ENCODE measurements at regions not wholly inside any gene's neighbourhood (a gene's known extent, or its start where the extent isn't known, plus 50 kb on each side); places are given as distances from the start of the nearest gene placed in this dataset.
A peak's percentile ranks its signal among the peaks of the same experiment; 100 is the strongest.

DNA sequence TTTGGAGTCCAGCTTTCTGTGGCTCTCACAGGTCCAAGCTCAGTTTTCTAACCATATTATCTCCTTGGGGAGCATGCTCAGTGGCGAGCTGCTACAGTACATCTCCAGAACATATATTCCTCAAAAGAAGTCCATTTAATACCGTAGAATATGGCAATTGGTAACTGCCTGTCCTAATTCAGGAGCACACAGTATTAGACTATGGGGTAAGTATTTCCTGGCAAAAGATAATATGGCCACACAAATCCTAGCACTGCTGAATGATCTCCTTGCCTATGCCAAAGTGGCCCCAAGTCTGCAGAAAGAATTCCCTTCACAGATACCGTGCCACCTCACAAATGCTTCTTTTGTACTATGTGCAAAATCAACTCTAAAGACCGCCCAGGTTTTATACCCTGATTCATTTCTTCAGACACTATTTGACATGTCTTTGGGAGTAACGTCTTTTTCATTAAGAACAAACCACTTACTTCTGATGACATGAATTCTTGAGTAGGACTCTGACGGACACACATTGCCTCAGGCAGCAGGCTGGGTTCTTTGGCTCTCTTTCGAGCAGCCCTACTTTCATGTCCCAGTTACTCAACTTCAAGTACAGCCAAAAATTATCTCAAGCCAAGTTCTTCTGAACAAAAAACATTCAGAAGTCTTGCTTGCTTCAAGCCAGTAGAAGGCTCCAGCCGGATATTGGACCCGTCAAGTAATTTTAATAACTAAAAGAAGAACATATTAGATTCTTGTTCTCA, 368.3 kb upstream of the DCBLD2 start:
- DNase-seq (ENCODE audit: low spot score), result peak; percentile 82
- intact Hi-C loops (cut with DNase I), result no loop called here

GRCh38 chr3:99256788-99257187, 355.3 kb upstream of the DCBLD2 start:
- intact Hi-C loops (cut with DNase I), result no loop called here
- no peak for DNase-seq (ENCODE audit: low spot score)

GRCh38 chr3:99253963-99254355, 352.5 kb upstream of the DCBLD2 start:
- intact Hi-C loops (cut with DNase I), result no loop called here
- no peak for DNase-seq (ENCODE audit: low spot score)

- intact Hi-C loops (cut with DNase I), result no loop called here
- no peak for DNase-seq (ENCODE audit: low spot score)
Measured at GRCh38 chr3:99250821-99251355, 349.4 kb upstream of the DCBLD2 start.

- intact Hi-C loops (cut with DNase I), result no loop called here
Measured at GRCh38 chr3:99250272-99250671, 348.8 kb upstream of the DCBLD2 start.

DNA sequence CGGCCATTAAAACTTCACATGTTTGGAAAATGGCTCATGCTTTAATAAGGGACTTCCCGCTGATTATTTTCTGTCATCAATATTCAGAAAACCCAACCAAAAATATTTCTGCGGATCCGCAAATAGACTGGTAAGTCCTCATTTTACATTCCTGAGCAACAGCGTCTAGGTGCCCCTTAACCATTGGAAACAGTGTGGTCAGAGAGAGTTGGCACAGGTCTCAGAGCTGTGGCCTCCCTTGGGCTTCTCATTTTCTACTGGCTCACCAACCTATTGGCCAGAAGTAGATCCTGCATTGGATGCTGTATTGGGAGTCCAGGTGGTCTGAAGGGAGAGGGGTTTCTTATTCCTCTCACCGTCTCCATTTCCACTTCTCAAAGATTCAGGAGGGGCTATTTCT, 348.1 kb upstream of the DCBLD2 start:
- intact Hi-C loops (cut with DNase I), result no loop called here
- DNase-seq (ENCODE audit: low spot score), result no peak

More at GRCh38 chr3:99250272-99250671, 348.8 kb upstream of the DCBLD2 start:
- DNase-seq (ENCODE audit: low spot score), result no peak

GRCh38 chr3:99248913-99249312, 347.4 kb upstream of the DCBLD2 start:
- intact Hi-C loops (cut with DNase I), result no loop called here
- DNase-seq (ENCODE audit: low spot score), result no peak

DNA sequence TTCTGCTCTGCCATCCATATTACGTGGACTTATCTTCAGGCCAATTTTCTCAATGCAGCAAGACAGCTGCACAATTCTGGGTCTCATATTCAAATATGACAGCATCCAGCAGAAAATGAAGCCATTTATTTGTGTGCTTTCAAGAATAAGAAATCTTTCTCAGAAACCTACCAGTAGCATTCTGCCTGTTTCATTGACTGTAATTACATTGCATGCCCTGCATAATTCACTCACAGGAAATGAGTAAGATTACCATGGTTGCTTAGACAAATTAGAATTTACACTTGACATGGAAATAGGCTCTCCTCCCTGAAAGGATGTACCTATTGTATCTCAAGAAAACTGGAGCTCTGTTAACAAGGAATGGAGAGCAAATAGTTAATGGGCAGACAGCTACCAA, 346.6 kb upstream of the DCBLD2 start:
- intact Hi-C loops (cut with DNase I), result no loop called here
- DNase-seq (ENCODE audit: low spot score), result no peak

DNA sequence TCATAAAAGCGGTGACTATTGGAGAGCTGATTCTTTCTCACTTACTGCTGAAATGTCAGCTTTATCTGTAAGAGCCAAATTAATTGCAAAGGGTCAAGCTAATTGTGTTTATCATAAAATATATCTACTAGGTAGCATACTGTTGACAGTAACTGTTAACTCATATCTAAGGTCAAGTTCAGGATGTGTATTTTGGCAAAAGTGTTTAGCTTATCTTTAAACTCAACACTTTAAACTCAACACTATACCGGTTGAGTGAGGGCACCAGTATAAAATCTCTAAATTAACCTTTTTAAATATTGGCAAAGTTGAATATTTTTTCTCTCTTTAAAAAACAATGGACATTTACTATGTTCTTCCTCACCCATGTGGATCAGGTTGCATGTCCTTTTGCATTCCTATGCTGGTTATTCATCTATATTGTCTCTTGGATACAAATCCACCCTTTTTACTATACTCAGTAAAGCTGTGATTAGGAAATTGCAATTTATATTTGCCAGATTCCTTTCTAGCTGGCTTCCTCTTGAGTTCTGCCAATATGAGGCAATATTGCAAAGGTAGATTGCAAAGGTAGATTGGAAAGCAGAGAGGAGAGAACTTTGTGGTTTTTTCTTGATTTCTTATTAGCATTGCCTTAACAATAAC, 344.6 kb upstream of the DCBLD2 start:
- no peak for DNase-seq (ENCODE audit: low spot score)
- intact Hi-C loops (cut with DNase I), result no loop called here

DNA sequence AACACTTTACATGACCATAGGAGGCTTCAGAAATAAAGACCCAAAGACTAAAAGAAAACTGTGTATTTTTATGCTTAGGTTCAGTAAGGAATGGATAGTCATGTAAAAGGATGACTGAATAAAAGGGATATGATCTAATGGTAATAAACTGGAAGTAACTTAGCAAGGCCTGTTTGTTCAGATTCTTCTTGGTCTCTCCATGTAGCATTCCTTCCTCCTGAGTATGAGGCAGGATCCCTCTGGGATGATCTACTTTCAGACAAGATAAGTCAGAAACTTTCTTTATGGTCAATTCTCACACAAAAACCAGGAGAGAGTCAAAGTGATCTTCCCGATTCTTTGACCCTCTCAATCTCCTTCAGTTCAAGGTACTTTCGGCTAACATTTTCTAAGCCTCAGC, 340.8 kb upstream of the DCBLD2 start:
- intact Hi-C loops (cut with DNase I), result no loop called here
- DNase-seq (ENCODE audit: low spot score), result no peak

DNA sequence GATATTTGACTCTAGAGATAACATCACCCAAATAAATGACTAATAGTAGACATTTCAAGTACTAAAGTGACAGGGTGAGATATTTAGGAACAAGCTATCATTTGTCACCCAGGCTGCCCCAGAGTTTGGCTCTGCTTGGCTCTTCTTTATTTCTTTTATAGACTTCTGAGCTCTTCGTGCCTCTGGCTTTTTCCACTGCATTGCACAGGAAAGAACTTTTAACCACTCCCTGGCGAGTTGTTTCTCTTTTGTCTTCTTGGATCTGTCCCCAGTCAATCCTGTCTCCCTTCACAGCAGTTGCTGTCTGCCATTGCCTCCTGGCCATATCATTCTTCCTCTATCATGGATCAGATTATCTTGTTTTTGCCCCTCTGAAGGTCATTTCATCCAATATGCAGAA, 339.2 kb upstream of the DCBLD2 start:
- no peak for DNase-seq (ENCODE audit: low spot score)
- intact Hi-C loops (cut with DNase I), result no loop called here

GRCh38 chr3:99236576-99236975, 335.1 kb upstream of the DCBLD2 start:
- DNase-seq (ENCODE audit: low spot score), result no peak
- intact Hi-C loops (cut with DNase I), result no loop called here

DNA sequence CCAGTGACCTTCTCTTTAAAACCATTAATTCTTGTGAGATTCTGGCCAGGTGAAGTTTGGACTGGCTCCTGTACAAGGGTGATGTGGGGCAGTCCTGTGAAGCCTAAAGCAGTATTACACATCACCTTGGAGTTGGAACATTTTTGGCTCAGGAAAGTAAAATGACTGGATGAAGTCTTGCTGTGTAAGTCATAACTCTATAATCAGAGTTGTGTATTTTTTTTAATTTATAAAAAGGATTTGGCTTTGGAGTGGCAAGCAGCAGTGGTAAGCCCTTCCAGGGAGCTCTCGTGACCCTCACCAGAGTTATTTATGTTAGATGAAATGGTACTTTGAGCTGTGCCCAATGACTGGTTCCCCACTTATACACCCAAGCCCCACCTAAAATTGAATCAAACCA, 331.2 kb upstream of the DCBLD2 start:
- intact Hi-C loops (cut with DNase I), result no loop called here
- no peak for DNase-seq (ENCODE audit: low spot score)

- intact Hi-C loops (cut with DNase I), result no loop called here
- no peak for DNase-seq (ENCODE audit: low spot score)
Measured at GRCh38 chr3:99218468-99218867, 317.0 kb upstream of the DCBLD2 start.

DNA sequence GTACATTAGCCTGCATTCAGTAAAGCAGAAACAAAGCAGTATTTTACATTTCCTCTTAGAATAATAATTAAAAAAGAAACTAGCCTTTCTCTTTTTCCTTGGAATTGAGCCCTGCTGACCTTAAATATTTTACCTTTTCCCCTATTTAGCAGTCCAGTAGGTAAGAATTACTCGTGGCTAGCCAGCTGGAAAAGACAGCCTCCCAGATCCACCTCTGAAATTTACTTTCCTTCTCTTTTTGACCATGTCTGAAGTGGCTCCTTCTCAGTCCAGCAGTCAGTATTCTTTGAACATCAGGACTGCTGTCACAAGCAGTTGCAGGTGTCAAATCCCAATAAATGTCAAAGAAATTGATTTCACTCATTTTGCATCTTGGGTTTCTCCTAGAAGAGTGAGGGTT, 311.5 kb upstream of the DCBLD2 start:
- intact Hi-C loops (cut with DNase I), result no loop called here

DNA sequence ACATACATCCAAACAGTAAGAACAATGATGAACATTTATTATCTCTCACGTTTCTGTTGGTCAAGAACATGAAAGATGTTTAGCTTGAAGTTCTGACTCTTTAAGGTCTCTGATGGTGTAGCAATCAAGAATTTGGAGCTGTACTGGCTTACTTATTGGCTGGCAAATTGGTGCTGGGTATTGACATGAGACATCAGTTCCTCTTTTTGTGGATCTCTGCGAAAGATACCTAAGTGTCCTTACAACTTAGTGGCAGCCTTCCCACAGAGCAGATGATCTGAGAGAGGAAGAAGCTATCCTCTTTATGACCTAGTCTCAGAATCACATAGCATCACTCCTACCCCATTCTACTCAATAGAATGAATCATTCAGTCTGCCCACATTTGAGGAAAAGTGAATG, 309.8 kb upstream of the DCBLD2 start:
- DNase-seq (ENCODE audit: low spot score), result no peak

More for the DNA sequence above, 311.5 kb upstream of the DCBLD2 start:
- no peak for DNase-seq (ENCODE audit: low spot score)

DNA sequence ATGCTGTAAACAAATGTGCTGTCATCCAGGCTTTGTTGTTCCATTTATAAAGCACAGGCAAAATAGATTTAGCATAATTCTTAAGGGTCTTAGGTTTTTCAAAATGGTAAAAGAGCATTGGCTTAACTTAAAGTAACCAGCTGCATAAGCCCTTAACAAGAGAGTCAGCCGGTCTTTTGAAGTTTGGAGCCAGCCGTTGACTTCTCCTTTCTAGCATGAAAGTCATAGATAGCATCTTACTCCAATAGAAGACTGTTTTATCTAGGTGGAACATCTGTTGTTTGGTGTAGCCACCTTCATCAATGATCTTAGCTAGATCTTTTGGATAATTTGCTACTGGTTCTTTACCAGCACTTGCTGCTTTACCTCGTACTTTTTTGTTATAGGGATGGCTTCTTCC, 297.5 kb upstream of the DCBLD2 start:
- DNase-seq (ENCODE audit: low spot score), result no peak
- intact Hi-C loops (cut with DNase I), result no loop called here

More for the DNA sequence above, 309.8 kb upstream of the DCBLD2 start:
- intact Hi-C loops (cut with DNase I), result no loop called here

- no peak for DNase-seq (ENCODE audit: low spot score)
- intact Hi-C loops (cut with DNase I), result no loop called here
Measured at GRCh38 chr3:99191186-99191585, 289.7 kb upstream of the DCBLD2 start.

GRCh38 chr3:99188936-99189335, 287.4 kb upstream of the DCBLD2 start:
- intact Hi-C loops (cut with DNase I), result no loop called here
- no peak for DNase-seq (ENCODE audit: low spot score)

DNA sequence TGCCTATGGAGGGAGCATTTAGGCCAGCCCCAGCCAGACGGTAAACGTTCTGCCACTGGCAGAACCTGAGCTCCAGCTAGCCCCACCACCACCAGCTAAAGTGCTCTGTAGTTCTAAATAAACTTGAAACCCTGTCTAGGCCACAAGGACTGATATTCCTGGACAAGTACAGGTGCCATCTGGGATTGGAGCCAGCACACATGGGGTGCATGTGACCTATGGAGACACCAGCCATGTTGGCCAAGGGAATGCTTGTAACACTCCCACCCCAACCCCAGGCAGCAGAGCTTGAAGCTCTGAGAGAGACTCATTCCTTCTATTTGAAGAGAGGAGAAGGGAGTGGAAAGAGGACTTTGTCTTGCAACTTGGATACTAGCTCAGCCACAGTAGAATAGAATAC, 284.5 kb upstream of the DCBLD2 start:
- DNase-seq (ENCODE audit: low spot score), result peak; percentile 36
- intact Hi-C loops (cut with DNase I), result no loop called here

Data from posterior vena cava (tissue), 2 donors.